H9 (cell line): ENCODE measurements at regions not wholly inside any gene's neighbourhood (a gene's known extent, or its start where the extent isn't known, plus 50 kb on each side); places are given as distances from the start of the nearest gene placed in this dataset.

Experiments used
- DNase-seq: peaks from one replicate; pipeline ENCODE4 v3.0.0-alpha.2; 2017
- H2AFZ ChIP-seq: one replicate; pipeline ENCODE4 v1.6.1; 2013; ENCODE audit warnings: mild to moderate bottlenecking, low read length, control low read depth, moderate library complexity
- H2AK5ac ChIP-seq: 2 replicates; pipeline ENCODE4 v1.6.1; 2013; ENCODE audit warnings: low read length, control low read depth, mixed read lengths; ENCODE audit not compliant: insufficient read length
- H2BK120ac ChIP-seq: one replicate; pipeline ENCODE4 v1.6.1; 2013; ENCODE audit warnings: low read depth, mild to moderate bottlenecking, low read length, control low read depth, inconsistent platforms; ENCODE audit not compliant: poor library complexity, severe bottlenecking
- H2BK12ac ChIP-seq: 2 replicates; pipeline ENCODE4 v1.6.1; 2013; ENCODE audit warnings: low read length, control low read depth, mixed read lengths, low read depth; ENCODE audit not compliant: insufficient read length
- H2BK15ac ChIP-seq: 2 replicates; pipeline ENCODE4 v1.6.1; 2013; ENCODE audit warnings: low read depth, low read length, control low read depth
- H2BK20ac ChIP-seq: one replicate; pipeline ENCODE4 v1.6.1; 2013; ENCODE audit warnings: low read depth, mild to moderate bottlenecking, low read length, control low read depth, inconsistent platforms; ENCODE audit not compliant: poor library complexity, severe bottlenecking
- H2BK5ac ChIP-seq: 2 replicates; pipeline ENCODE4 v1.6.1; 2013; ENCODE audit warnings: low read length, control low read depth, mixed read lengths; ENCODE audit not compliant: insufficient read length
- H3K14ac ChIP-seq: 2 replicates; pipeline ENCODE4 v1.6.1; 2013; ENCODE audit warnings: low read length, control low read depth; ENCODE audit not compliant: insufficient read depth
- H3K18ac ChIP-seq: 2 replicates; pipeline ENCODE4 v1.6.1; 2013; ENCODE audit warnings: low read depth, mild to moderate bottlenecking, mixed read lengths, low read length, control low read depth; ENCODE audit not compliant: insufficient read length
- H3K23ac ChIP-seq: 2 replicates; pipeline ENCODE4 v1.6.1; 2013; ENCODE audit warnings: low read length, control low read depth, mixed read lengths, low read depth; ENCODE audit not compliant: insufficient read length
- H3K23me2 ChIP-seq: 2 replicates; pipeline ENCODE4 v1.6.1; 2013; ENCODE audit warnings: low read depth, mild to moderate bottlenecking, mixed read lengths, low read length, control low read depth; ENCODE audit not compliant: insufficient read length, poor library complexity, severe bottlenecking
- H3K27ac ChIP-seq: 2 replicates; pipeline ENCODE4 v1.5.1; 2013; ENCODE audit warnings: low read length, control low read depth, mixed read lengths, low read depth; ENCODE audit not compliant: insufficient read length
- H3K27me3 ChIP-seq: 2 replicates; pipeline ENCODE4 v1.6.1; 2013; ENCODE audit warnings: low read length, control low read depth, inconsistent platforms; ENCODE audit not compliant: insufficient read depth
- H3K4ac ChIP-seq: 2 replicates; pipeline ENCODE4 v1.6.1; 2013; ENCODE audit warnings: low read depth, mild to moderate bottlenecking, control low read depth, inconsistent platforms, low read length, moderate library complexity
- H3K4me1 ChIP-seq: 2 replicates; pipeline ENCODE4 v1.6.1; 2013; ENCODE audit warnings: low read length, control low read depth, inconsistent platforms; ENCODE audit not compliant: insufficient read depth
- H3K4me2 ChIP-seq: 2 replicates; pipeline ENCODE4 v1.6.1; 2013; ENCODE audit warnings: low read length, control low read depth, mixed read lengths; ENCODE audit not compliant: insufficient read length, insufficient read depth
- H3K56ac ChIP-seq: 2 replicates; pipeline ENCODE4 v1.6.1; 2013; ENCODE audit warnings: low read depth, mild to moderate bottlenecking, mixed read lengths, low read length, control low read depth; ENCODE audit not compliant: insufficient read length
- H3K79me1 ChIP-seq: 2 replicates; pipeline ENCODE4 v1.6.1; 2013; ENCODE audit warnings: low read depth, mild to moderate bottlenecking, moderate library complexity, low read length, control low read depth, inconsistent platforms; ENCODE audit not compliant: insufficient read depth, poor library complexity, severe bottlenecking
- H3K79me2 ChIP-seq: 2 replicates; pipeline ENCODE4 v1.6.1; 2013; ENCODE audit warnings: low read length, control low read depth, inconsistent platforms; ENCODE audit not compliant: insufficient read depth
- H3K9ac ChIP-seq: 2 replicates; pipeline ENCODE4 v1.6.1; 2013; ENCODE audit warnings: low read length, control low read depth, mixed read lengths; ENCODE audit not compliant: insufficient read length; ENCODE audit errors: extremely low read depth
- H3K9me3 ChIP-seq: one replicate; pipeline ENCODE4 v1.6.1; 2013; ENCODE audit warnings: low read depth, low read length, inconsistent platforms; ENCODE audit not compliant: control insufficient read depth
- H3T11ph ChIP-seq: one replicate; pipeline ENCODE4 v1.6.1; 2013; ENCODE audit warnings: mild to moderate bottlenecking, low read length, control low read depth, inconsistent platforms
- H4K20me1 ChIP-seq: one replicate; pipeline ENCODE4 v1.6.1; 2013; ENCODE audit not compliant: control insufficient read depth, insufficient read length, insufficient read depth
- H4K5ac ChIP-seq: 2 replicates; pipeline ENCODE4 v1.6.1; 2013; ENCODE audit warnings: low read depth, mild to moderate bottlenecking, mixed read lengths, low read length, control low read depth; ENCODE audit not compliant: insufficient read length
- H4K8ac ChIP-seq: replicated peaks from 2 replicates; pipeline ENCODE4 v1.6.1; 2013; ENCODE audit warnings: low read length, control low read depth, mixed read lengths, low read depth; ENCODE audit not compliant: insufficient read length
- H4K91ac ChIP-seq: 2 replicates; pipeline ENCODE4 v1.6.1; 2013; ENCODE audit warnings: low read depth, mild to moderate bottlenecking, moderate library complexity, mixed read lengths, low read length, control low read depth; ENCODE audit not compliant: insufficient read length
- H3K27ac Mint-ChIP-seq, 3 experiments: 2 replicates in 2 of 3; 3 replicates in 1 of 3; pipeline ENCODE4 v1.8.0; 2020 to 2021; ENCODE audit warnings: mixed read lengths in 3 of 3, mild to moderate bottlenecking in 1 of 3, moderate library complexity in 1 of 3
- H3K27me3 Mint-ChIP-seq: 2 replicates; pipeline ENCODE4 v1.8.0; 2021; ENCODE audit warnings: low read depth, mild to moderate bottlenecking, moderate library complexity, mixed read lengths
- H3K36me3 Mint-ChIP-seq, 3 experiments: 2 replicates in 2 of 3; 3 replicates in 1 of 3; pipeline ENCODE4 v1.8.0; 2020 to 2021; ENCODE audit warnings: low read depth in 3 of 3, mixed read lengths in 3 of 3; ENCODE audit not compliant: insufficient read depth in 1 of 3
- H3K4me1 Mint-ChIP-seq, 2 experiments: 2 replicates each; pipeline ENCODE4 v1.8.0; 2020; ENCODE audit warnings: mixed read lengths in 2 of 2
- H3K4me3 Mint-ChIP-seq, 2 experiments: 2 replicates in 1 of 2; 3 replicates in 1 of 2; pipeline ENCODE4 v1.8.0; 2020 to 2021; ENCODE audit warnings: mild to moderate bottlenecking in 2 of 2, mixed read lengths in 2 of 2, moderate library complexity in 1 of 2
- H3K9me3 Mint-ChIP-seq, 2 experiments: 2 replicates in 1 of 2; 3 replicates in 1 of 2; pipeline ENCODE4 v1.8.0; 2020; ENCODE audit warnings: mild to moderate bottlenecking in 2 of 2, mixed read lengths in 2 of 2, moderate library complexity in 1 of 2
- CTCF ChIP-seq: fragments of 200-600 bp; sonication (generic); conservative IDR thresholded peaks from 3 replicates; pipeline ENCODE4 v1.8.0; 2021; ENCODE audit warnings: antibody characterized with exemption, mild to moderate bottlenecking
- WGBS: extraction: QIAGEN DNeasy Blood & Tissue Kit; methylation state at CpG from one replicate; pipeline ENCODE4 v1.1.7; 2013; ENCODE audit warnings: missing lambda C conversion rate, low lambda C conversion rate, mixed read lengths; ENCODE audit not compliant: insufficient read length; ENCODE audit errors: extremely low coverage; 5-methylcytosine and 5-hydroxymethylcytosine counted together

GRCh38 chr9:73720601-73721000 lies 568.9 kb downstream of the ANXA1 start:
- no peak overlapping the region for H3K23ac ChIP-seq
- H3K27me3 Mint-ChIP-seq, result no peaks in the 10 kb centered on the region
- H4K5ac ChIP-seq, result no peak overlapping the region
- WGBS, result no CpG with 5 or more reads among the region's 4 CpGs
- no peak overlapping the region for H2BK5ac ChIP-seq
- H3K4me1 ChIP-seq, result no peaks in the 10 kb centered on the region
- H2BK12ac ChIP-seq, result no peak overlapping the region
- no peak overlapping the region for H3K27ac Mint-ChIP-seq
- TF ChIP-seq CTCF, result no peak
- H3K27ac ChIP-seq, result no peak overlapping the region
- peaks cover 0 to 1% (median 0%) of the 10 kb centered on the region in 3 experiments; a peak in 2 of 7 replicates for H3K36me3 Mint-ChIP-seq
- no peak overlapping the region for H2BK20ac ChIP-seq
- H3K4me2 ChIP-seq, result no peak overlapping the region
- H3K4me3 Mint-ChIP-seq, result no peak overlapping the region
- no peaks in the 10 kb centered on the region for H4K20me1 ChIP-seq
- H2BK120ac ChIP-seq, result no peak overlapping the region
- H2AK5ac ChIP-seq, result no peak overlapping the region
- no peak overlapping the region for H2BK15ac ChIP-seq
- H4K8ac ChIP-seq, result no peak overlapping the region
- no peak for DNase-seq
- H4K91ac ChIP-seq, result no peak overlapping the region
- no peak overlapping the region for H3K4ac ChIP-seq
- H2AFZ ChIP-seq, result no peak overlapping the region
- no peak overlapping the region for H3K9ac ChIP-seq
- H3K56ac ChIP-seq, result no peak overlapping the region
- H3K18ac ChIP-seq, result no peak overlapping the region
- H3K79me1 ChIP-seq, result no peaks in the 10 kb centered on the region
- no peaks in the 10 kb centered on the region for H3K23me2 ChIP-seq
- H3K79me2 ChIP-seq, result no peaks in the 10 kb centered on the region
- no peaks in the 10 kb centered on the region for H3K9me3 ChIP-seq
- no peak overlapping the region for H3T11ph ChIP-seq
- H3K27me3 ChIP-seq, result no peaks in the 10 kb centered on the region
- no peaks in the 10 kb centered on the region for H3K4me1 Mint-ChIP-seq
- H3K14ac ChIP-seq, result no peak overlapping the region
- peaks cover 0 to 5% of the 10 kb centered on the region in 2 experiments; a peak in 2 of 5 replicates for H3K9me3 Mint-ChIP-seq
